NCI-H128 (cell line): ENCODE measurements at regions not wholly inside any gene's neighbourhood (a gene's known extent, or its start where the extent isn't known, plus 50 kb on each side); places are given as distances from the start of the nearest gene placed in this dataset.
A peak's percentile ranks its signal among the peaks of the same experiment; 100 is the strongest.
"Not testable (repeated sequence)": the region's sequence is repeated elsewhere in the genome, so short reads cannot be mapped to it uniquely, and the experiment has no call there.

ENCODE experiments used
- DNase-seq: peaks from one replicate; lab custom pipeline; 2025; ENCODE audit not compliant: unreplicated experiment; lab: John Stamatoyannopoulos, UW

- DNase-seq, result not testable (repeated sequence)
Measured at GRCh38 chr1:91207691-91208090, 185.9 kb upstream of the ZNF644 start.

- DNase-seq, result not testable (repeated sequence)
Measured at GRCh38 chr1:91204150-91204549, 182.3 kb upstream of the ZNF644 start.

GRCh38 chr1:91201694-91202093 lies 179.9 kb upstream of the ZNF644 start:
- DNase-seq, result no peak

DNA sequence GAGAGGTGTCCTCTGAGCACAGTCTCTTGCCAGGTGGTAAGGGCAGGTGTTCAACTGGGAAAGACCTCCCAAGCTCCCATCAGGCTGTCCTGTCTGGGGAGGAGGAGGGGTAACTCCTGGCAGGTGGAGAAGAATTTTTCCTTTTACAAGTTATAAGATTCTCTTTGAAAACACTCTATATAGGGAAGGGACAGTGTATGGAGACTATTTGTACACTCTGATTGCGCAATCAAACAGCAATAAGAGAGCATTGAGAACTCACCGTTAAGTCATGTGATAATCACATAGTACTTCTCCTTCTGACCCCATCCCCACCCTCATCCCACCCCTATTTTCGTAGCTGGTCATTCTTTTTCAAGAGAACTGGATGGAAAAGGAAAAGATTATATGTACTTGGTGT lies 179.3 kb upstream of the ZNF644 start:
- DNase-seq, result no peak

DNA sequence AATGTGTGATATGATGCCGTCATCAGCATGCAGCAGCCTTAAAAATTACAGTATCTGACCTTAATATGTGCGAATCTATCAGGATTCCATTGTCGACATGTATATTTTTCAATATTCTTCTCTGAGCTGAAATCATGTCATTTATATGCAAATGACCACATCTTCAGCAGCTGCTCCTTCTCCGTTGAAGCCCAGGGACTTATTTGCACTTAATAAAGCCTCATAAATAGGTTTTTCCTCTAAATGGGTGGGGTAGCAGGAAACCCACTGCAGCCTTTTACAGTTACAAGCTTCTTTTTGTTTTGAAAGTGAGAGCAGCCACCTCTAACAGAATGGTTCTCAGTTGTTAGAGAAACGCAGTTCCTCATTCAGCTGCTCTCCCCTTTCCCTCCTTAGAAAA lies 178.8 kb upstream of the ZNF644 start:
- DNase-seq, result no peak

- DNase-seq, result no peak
Measured at GRCh38 chr1:91199988-91200387, 178.2 kb upstream of the ZNF644 start.

DNA sequence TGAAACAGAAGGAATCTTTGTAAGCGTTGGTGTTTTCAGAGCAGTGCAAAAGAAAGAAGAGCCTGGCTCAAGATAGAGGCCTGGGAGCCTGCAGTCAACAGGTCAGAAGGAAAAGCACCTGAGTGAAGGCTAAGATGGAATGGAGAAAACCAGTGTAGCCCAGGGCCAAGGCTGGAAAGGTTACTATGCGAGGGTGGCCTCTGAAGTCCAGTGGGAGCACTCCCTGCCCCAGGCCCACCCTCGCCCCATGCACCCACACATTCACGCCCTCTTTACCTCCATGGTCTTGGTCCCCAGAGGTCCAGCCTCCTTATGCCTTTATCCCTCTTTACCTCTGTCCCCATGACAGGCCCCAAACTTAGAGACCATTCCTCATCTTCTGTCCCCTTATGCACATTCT lies 169.2 kb upstream of the ZNF644 start:
- no peak for DNase-seq

- no peak for DNase-seq
Measured at GRCh38 chr1:91189096-91189495, 167.3 kb upstream of the ZNF644 start.

- not testable (repeated sequence) for DNase-seq
Measured at GRCh38 chr1:91182807-91183206, 161.0 kb upstream of the ZNF644 start.

DNA sequence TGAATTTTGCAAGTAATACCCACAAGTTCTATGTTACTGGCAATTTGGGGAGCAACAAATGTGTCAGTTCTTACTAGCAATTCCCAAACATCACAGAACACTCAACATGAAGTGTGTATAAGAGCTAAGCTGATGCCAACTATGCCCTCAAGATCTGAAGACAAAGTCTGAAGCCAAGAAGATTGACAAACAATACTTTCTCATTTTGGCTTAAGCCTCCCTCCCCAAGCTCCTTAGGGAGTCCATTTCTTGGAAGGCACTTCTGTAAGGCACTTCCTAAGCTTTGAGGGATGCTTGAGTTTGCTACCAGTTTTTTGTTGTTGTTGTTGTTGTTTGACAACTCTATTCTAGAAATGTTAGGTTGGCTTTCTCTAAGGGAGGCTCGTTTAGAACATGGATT lies 154.4 kb upstream of the ZNF644 start:
- no peak for DNase-seq

GRCh38 chr1:91174734-91175133 lies 152.9 kb upstream of the ZNF644 start:
- DNase-seq, result no peak

- DNase-seq, result no peak
Measured at GRCh38 chr1:91173346-91173890, 151.6 kb upstream of the ZNF644 start.

DNA sequence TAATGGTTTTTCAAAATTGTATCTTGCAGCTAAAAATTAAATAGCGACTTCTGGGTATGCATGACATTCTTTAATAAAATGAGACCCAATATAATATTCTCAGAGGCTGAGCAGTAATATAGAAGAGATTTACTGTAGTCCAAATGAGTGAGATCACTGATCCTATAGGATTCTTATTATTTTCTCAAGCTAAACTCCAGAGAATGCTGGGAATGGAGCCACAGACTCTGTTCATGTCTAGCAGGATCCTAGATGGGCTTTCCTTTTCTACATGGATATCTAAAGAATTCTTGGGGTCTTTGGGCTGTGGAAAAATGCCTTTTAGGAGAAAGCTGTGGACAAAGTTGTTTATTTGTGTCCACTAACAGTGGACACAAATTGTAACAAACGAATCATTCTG lies 150.7 kb upstream of the ZNF644 start:
- no peak for DNase-seq

DNA sequence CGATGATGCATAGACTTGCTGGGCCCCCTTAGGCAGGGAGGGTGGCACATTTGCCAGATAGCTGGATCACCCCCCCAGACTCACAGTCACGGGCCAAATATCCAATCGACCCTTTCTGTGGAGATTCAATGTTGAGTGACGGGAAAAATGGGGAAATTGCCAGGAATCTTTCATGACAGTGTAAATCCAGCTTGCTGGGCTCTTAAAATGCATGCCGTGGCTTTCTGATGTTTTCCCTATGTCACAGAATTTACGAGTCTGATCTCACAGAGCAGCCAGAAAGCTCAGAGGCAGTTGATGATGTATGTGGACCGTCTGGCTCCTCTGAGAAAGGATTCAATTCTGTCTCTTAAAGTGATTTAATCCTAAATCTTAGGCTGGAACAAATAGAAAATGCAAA lies 150.1 kb upstream of the ZNF644 start:
- DNase-seq, result no peak

- no peak for DNase-seq
Measured at GRCh38 chr1:91170571-91170970, 148.7 kb upstream of the ZNF644 start.

GRCh38 chr1:91166106-91166712 lies 144.4 kb upstream of the ZNF644 start:
- no peak for DNase-seq

DNA sequence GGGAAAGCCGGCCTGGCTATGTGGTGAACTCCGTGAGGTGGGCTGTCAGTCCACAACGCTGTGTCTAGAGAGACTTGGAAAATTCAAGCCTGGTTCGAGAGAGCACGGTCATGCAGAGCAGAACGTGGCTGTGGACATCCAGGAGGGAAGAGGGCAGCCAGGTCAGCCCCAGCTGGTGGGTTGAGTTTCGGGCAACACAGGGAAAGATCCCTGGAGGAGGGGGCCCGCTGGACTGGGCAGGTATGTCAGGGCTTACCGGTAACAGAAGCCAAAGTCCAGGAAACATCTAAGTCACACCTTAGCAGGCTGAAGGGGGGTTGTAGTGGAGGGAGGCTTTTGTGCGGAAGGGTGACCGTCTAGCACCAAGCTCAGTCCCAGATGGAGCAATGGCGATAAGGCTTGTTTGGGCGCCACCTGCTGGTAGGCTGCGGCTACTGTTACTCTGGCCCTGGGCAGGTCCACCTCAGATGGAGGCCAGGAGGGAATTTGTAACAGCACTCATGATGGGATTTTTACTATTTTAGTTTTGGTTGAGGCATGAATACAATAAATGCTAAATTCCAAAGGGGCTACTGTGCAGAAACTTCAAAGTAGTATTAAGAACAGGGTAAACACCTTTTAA lies 143.3 kb upstream of the ZNF644 start:
- peak; percentile 45 for DNase-seq

DNA sequence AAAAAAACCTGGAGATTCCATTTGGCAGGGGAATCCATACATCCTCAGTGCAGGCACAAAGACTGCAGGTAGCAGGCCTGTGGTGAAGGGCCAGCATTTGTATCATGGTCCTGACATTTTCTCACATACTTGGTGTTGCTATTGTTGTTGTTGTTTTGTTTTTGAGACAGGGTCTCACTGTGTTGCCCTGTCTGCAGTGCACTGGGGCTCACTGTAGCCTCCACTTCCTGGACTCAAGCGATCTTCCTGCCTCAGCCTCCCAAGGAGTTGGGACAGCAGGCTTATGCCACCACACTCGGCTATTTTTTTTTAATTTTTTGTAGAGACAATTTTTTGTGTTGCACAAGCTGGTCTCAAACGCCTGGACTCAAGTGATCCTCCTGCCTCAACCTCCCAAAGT lies 140.8 kb upstream of the ZNF644 start:
- DNase-seq, result no peak

GRCh38 chr1:91161749-91162148 lies 139.9 kb upstream of the ZNF644 start:
- DNase-seq, result no peak

GRCh38 chr1:91161166-91161565 lies 139.3 kb upstream of the ZNF644 start:
- DNase-seq, result no peak

DNA sequence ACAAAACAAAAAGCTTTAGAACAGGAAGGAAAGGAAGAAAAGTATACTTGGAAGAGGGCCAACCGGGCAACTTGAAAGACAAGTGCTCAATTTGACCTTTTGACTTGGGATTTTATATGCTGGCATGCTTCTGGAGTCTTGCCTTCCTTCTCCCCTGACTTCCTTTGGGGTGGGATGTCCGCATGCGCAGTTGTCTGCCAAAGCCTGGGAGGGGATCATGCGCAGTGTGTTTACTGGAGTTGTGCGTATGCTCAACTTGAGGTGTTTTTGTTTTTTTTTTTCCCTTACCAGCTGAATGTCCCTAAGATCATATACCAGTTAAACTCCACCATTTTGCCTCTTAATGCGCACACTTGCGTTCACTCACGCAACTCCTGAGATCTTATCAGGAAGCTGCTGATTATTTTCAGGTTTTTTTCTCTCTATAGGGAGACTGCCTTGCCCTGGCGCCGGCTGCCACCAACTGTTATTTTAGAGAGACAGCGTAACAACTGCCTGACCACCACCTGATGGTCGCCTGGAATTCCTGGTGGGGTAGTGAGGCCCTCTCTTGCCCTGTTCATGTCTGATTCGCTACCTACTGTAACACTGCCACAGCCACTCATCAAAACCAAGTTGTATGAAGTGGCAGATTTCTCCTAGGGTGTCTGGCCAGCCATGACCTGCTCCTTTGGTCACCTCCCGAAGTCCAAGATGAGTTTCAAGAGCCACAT lies 138.7 kb upstream of the ZNF644 start:
- no peak for DNase-seq

GRCh38 chr1:91153341-91153740 lies 131.5 kb upstream of the ZNF644 start:
- DNase-seq, result no peak
